ENCODE measurements at regions not wholly inside any gene's neighbourhood (a gene's known extent, or its start where the extent isn't known, plus 50 kb on each side); places are given as distances from the start of the nearest gene placed in this dataset.

DNA sequence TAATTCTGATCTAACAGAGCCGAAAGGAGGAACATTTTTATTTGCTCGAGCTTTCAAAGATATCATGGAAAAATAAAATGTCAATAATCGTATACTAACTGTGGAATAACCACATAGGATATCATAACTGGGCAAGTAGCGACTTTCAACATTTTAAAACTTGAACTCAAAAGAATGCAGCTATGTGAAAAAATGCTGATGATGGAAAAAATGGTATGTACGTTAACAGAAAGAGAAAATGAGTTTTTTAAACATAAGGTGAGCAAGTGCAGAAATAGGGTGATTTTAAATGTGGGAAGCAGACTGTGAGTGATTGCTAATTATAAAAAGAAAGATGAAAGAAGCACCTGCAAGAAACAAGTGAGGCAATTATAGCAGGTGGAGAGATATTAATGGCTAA is 238.3 kb upstream of the HSF2 start:
- Histone ChIP-seq H3K4me1 (ENCODE audit: control insufficient read depth in 4 of 4, insufficient read depth in 4 of 4, low read length in 3 of 4) (no peaks in the 10 kb centered on the region), H3K4me3 (ENCODE audit: low read depth in 1 of 3, low read length in 3 of 3) (no peak overlapping the region), H3K36me3 (ENCODE audit: control insufficient read depth in 4 of 4, insufficient read depth in 3 of 4, low read depth in 1 of 4, low read length in 3 of 4) (no peaks in the 10 kb centered on the region), H3K27ac (ENCODE audit: low read depth in 1 of 2, low read length in 2 of 2) (no peak overlapping the region), H3K27me3 (ENCODE audit: control insufficient read depth in 4 of 4, insufficient read depth in 4 of 4, low read length in 3 of 4) (no peaks in the 10 kb centered on the region), H3K9ac (ENCODE audit: low read depth in 1 of 2, low read length in 2 of 2) (no peak overlapping the region), H3K9me3 (ENCODE audit: control insufficient read depth in 4 of 4, low read length in 3 of 4) (no peaks in the 10 kb centered on the region)
- WGBS = 64% methylated on average over 5 of the region's 5 CpGs
- DNase-seq (ENCODE audit: low spot score) = no peak
- TF ChIP-seq TAF1 (conservative IDR thresholded peaks at IDR 0.05) = no peak

DNA sequence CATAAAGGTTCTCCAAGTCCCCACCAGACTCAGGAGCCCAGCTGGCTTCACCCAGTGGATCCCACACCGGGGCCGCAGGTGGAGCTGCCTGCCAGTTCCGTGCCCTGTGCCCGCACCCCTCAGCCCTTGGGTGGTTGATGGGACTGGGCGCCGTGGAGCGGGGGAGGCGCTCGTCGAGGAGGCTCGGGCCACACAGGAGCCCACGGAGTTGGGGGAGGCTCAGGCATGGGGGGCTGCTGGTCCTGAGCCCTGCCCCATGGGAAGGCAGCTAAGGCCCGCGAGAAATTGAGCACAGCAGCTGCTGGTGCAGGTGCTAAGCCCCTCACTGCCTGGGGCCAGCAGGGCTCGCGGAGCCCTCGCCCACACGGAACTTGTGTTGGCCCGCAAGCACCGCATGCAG is 234.4 kb upstream of the HSF2 start:
- no peaks in the 10 kb centered on the region for H3K4me1 ChIP-seq (ENCODE audit: control insufficient read depth in 4 of 4, insufficient read depth in 4 of 4, low read length in 3 of 4)
- no peak overlapping the region for H3K9ac ChIP-seq (ENCODE audit: low read depth in 1 of 2, low read length in 2 of 2)
- H3K9me3 ChIP-seq (ENCODE audit: control insufficient read depth in 4 of 4, low read length in 3 of 4) = no peaks in the 10 kb centered on the region
- TF ChIP-seq, protein P1, sequence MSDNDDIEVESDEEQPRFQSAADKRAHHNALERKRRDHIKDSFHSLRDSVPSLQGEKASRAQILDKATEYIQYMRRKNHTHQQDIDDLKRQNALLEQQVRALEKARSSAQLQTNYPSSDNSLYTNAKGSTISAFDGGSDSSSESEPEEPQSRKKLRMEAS (IDR thresholded peaks at IDR 0.05) = no peak
- TF ChIP-seq RAD21 (IDR thresholded peaks at IDR 0.05) = no peak
- no peak for TF ChIP-seq TAF1 (conservative IDR thresholded peaks at IDR 0.05)
- TF ChIP-seq NR2F2 (IDR thresholded peaks at IDR 0.05) = no peak
- TF ChIP-seq, protein P2, sequence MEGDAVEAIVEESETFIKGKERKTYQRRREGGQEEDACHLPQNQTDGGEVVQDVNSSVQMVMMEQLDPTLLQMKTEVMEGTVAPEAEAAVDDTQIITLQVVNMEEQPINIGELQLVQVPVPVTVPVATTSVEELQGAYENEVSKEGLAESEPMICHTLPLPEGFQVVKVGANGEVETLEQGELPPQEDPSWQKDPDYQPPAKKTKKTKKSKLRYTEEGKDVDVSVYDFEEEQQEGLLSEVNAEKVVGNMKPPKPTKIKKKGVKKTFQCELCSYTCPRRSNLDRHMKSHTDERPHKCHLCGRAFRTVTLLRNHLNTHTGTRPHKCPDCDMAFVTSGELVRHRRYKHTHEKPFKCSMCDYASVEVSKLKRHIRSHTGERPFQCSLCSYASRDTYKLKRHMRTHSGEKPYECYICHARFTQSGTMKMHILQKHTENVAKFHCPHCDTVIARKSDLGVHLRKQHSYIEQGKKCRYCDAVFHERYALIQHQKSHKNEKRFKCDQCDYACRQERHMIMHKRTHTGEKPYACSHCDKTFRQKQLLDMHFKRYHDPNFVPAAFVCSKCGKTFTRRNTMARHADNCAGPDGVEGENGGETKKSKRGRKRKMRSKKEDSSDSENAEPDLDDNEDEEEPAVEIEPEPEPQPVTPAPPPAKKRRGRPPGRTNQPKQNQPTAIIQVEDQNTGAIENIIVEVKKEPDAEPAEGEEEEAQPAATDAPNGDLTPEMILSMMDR (IDR thresholded peaks at IDR 0.05; ENCODE audit: low read depth, low read length, missing input control) = no peak
- TF ChIP-seq GABPA (IDR thresholded peaks at IDR 0.05 in 1 of 2, conservative IDR thresholded peaks at IDR 0.05 in 1 of 2) = no peak
- TF ChIP-seq, protein P3, sequence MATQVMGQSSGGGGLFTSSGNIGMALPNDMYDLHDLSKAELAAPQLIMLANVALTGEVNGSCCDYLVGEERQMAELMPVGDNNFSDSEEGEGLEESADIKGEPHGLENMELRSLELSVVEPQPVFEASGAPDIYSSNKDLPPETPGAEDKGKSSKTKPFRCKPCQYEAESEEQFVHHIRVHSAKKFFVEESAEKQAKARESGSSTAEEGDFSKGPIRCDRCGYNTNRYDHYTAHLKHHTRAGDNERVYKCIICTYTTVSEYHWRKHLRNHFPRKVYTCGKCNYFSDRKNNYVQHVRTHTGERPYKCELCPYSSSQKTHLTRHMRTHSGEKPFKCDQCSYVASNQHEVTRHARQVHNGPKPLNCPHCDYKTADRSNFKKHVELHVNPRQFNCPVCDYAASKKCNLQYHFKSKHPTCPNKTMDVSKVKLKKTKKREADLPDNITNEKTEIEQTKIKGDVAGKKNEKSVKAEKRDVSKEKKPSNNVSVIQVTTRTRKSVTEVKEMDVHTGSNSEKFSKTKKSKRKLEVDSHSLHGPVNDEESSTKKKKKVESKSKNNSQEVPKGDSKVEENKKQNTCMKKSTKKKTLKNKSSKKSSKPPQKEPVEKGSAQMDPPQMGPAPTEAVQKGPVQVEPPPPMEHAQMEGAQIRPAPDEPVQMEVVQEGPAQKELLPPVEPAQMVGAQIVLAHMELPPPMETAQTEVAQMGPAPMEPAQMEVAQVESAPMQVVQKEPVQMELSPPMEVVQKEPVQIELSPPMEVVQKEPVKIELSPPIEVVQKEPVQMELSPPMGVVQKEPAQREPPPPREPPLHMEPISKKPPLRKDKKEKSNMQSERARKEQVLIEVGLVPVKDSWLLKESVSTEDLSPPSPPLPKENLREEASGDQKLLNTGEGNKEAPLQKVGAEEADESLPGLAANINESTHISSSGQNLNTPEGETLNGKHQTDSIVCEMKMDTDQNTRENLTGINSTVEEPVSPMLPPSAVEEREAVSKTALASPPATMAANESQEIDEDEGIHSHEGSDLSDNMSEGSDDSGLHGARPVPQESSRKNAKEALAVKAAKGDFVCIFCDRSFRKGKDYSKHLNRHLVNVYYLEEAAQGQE (IDR thresholded peaks at IDR 0.05) = no peak
- no peak for TF ChIP-seq JUND (IDR thresholded peaks at IDR 0.05)
- TF ChIP-seq FOXA2 (IDR thresholded peaks at IDR 0.05) = no peak
- no peak for TF ChIP-seq HNF4G (IDR thresholded peaks at IDR 0.05)
- no peaks in the 10 kb centered on the region for H3K36me3 ChIP-seq (ENCODE audit: control insufficient read depth in 4 of 4, insufficient read depth in 3 of 4, low read depth in 1 of 4, low read length in 3 of 4)
- 88% methylated on average over 20 of the region's 20 CpGs for WGBS
- H3K27me3 ChIP-seq (ENCODE audit: control insufficient read depth in 4 of 4, insufficient read depth in 4 of 4, low read length in 3 of 4) = no peaks in the 10 kb centered on the region
- no peak for DNase-seq (ENCODE audit: low spot score)
- H3K4me3 ChIP-seq (ENCODE audit: low read depth in 1 of 3, low read length in 3 of 3) = no peak overlapping the region
- no peak overlapping the region for H3K27ac ChIP-seq (ENCODE audit: low read depth in 1 of 2, low read length in 2 of 2)

DNA sequence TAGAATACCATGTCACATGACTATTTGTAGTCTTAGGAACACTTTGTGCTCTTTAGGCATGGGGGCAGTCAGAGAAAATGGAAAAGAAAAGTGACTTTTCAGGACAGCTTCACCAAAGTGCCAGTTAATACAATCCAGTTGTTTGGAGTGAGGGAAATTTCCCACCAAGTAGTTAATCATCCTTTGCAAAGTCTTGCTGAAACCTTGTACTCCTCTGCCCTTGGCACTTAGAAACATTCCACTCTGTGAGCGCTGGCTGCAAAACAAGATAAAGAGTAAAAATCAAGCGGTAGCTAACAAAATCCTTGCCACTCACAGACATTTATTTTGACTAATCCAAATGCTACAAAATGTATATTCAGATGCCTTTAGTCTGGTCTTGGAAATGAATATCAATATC is 229.2 kb upstream of the HSF2 start:
- WGBS = 78% methylated on average over 2 of the region's 2 CpGs
- TF ChIP-seq, protein P2 (IDR thresholded peaks at IDR 0.05; ENCODE audit: low read depth, low read length, missing input control) = no peak
- TF ChIP-seq RAD21 (IDR thresholded peaks at IDR 0.05) (no peak), SP1 (IDR thresholded peaks at IDR 0.05) (no peak), JUND (IDR thresholded peaks at IDR 0.05) (no peak), NR2F2 (IDR thresholded peaks at IDR 0.05) (no peak), RXRA (IDR thresholded peaks at IDR 0.05) (no peak), HNF4G (IDR thresholded peaks at IDR 0.05) (no peak), HNF4A (conservative IDR thresholded peaks at IDR 0.05) (no peak), GABPA (IDR thresholded peaks at IDR 0.05 in 1 of 2, conservative IDR thresholded peaks at IDR 0.05 in 1 of 2) (no peak), YY1 (IDR thresholded peaks at IDR 0.05) (no peak), FOXA1 (IDR thresholded peaks at IDR 0.05) (no peak), EGR1 (IDR thresholded peaks at IDR 0.05; ENCODE audit: low read depth in 2 of 2) (no peak), TAF1 (conservative IDR thresholded peaks at IDR 0.05) (no peak)
- TF ChIP-seq, protein P4, sequence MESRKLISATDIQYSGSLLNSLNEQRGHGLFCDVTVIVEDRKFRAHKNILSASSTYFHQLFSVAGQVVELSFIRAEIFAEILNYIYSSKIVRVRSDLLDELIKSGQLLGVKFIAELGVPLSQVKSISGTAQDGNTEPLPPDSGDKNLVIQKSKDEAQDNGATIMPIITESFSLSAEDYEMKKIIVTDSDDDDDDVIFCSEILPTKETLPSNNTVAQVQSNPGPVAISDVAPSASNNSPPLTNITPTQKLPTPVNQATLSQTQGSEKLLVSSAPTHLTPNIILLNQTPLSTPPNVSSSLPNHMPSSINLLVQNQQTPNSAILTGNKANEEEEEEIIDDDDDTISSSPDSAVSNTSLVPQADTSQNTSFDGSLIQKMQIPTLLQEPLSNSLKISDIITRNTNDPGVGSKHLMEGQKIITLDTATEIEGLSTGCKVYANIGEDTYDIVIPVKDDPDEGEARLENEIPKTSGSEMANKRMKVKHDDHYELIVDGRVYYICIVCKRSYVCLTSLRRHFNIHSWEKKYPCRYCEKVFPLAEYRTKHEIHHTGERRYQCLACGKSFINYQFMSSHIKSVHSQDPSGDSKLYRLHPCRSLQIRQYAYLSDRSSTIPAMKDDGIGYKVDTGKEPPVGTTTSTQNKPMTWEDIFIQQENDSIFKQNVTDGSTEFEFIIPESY (IDR thresholded peaks at IDR 0.05) = no peak
- TF ChIP-seq, protein P1 (IDR thresholded peaks at IDR 0.05) = no peak
- TF ChIP-seq, protein P5, sequence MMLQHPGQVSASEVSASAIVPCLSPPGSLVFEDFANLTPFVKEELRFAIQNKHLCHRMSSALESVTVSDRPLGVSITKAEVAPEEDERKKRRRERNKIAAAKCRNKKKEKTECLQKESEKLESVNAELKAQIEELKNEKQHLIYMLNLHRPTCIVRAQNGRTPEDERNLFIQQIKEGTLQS (IDR thresholded peaks at IDR 0.05) = no peak

More for the DNA sequence above, 229.2 kb upstream of the HSF2 start:
- H3K4me1 ChIP-seq (ENCODE audit: control insufficient read depth in 4 of 4, insufficient read depth in 4 of 4, low read length in 3 of 4) = no peaks in the 10 kb centered on the region
- H3K27ac ChIP-seq (ENCODE audit: low read depth in 1 of 2, low read length in 2 of 2) = no peak overlapping the region
- no peaks in the 10 kb centered on the region for H3K36me3 ChIP-seq (ENCODE audit: control insufficient read depth in 4 of 4, insufficient read depth in 3 of 4, low read depth in 1 of 4, low read length in 3 of 4)
- no peak overlapping the region for H3K9ac ChIP-seq (ENCODE audit: low read depth in 1 of 2, low read length in 2 of 2)
- DNase-seq (ENCODE audit: low spot score) = no peak
- H3K9me3 ChIP-seq (ENCODE audit: control insufficient read depth in 4 of 4, low read length in 3 of 4) = no peaks in the 10 kb centered on the region
- H3K27me3 ChIP-seq (ENCODE audit: control insufficient read depth in 4 of 4, insufficient read depth in 4 of 4, low read length in 3 of 4) = no peaks in the 10 kb centered on the region
- H3K4me3 ChIP-seq (ENCODE audit: low read depth in 1 of 3, low read length in 3 of 3) = no peak overlapping the region

All from liver (tissue), 8 donors.